ENCODE measurements at regions not wholly inside any gene's neighbourhood (a gene's known extent, or its start where the extent isn't known, plus 50 kb on each side); places are given as distances from the start of the nearest gene placed in this dataset.
A peak's percentile ranks its signal among the peaks of the same experiment; 100 is the strongest.

- DNase-seq (ENCODE audit: low read depth in 4 of 6, low spot score in 6 of 6), result no peak
- H3K4me3 ChIP-seq (ENCODE audit: low read depth, low read length), result no peak overlapping the region
- no peaks in the 10 kb centered on the region for H3K9me3 ChIP-seq (ENCODE audit: control insufficient read depth, insufficient read depth, low read length)
- no peak overlapping the region for H3K27ac ChIP-seq (ENCODE audit: low read depth, low read length)
- WGBS (ENCODE audit: insufficient coverage), result no CpG with 5 or more reads among the region's 1 CpG
- no peaks in the 10 kb centered on the region for H3K36me3 ChIP-seq (ENCODE audit: control insufficient read depth, insufficient read depth, low read length)
- no peaks in the 10 kb centered on the region for H3K4me1 ChIP-seq (ENCODE audit: control insufficient read depth, insufficient read depth, low read length)
- no peaks in the 10 kb centered on the region for H3K27me3 ChIP-seq (ENCODE audit: control insufficient read depth, insufficient read depth, low read length)
These were observed 489.0 kb upstream of the ANKRD30A start for GRCh38 chr10:36636285-36636839.

- H3K9me3 ChIP-seq (ENCODE audit: control insufficient read depth, insufficient read depth, low read length), result no peaks in the 10 kb centered on the region
- no peaks in the 10 kb centered on the region for H3K4me1 ChIP-seq (ENCODE audit: control insufficient read depth, insufficient read depth, low read length)
- no peaks in the 10 kb centered on the region for H3K27me3 ChIP-seq (ENCODE audit: control insufficient read depth, insufficient read depth, low read length)
- no peak overlapping the region for H3K4me3 ChIP-seq (ENCODE audit: low read depth, low read length)
- no peaks in the 10 kb centered on the region for H3K36me3 ChIP-seq (ENCODE audit: control insufficient read depth, insufficient read depth, low read length)
- no peak overlapping the region for H3K27ac ChIP-seq (ENCODE audit: low read depth, low read length)
- DNase-seq (ENCODE audit: low read depth in 4 of 6, low spot score in 6 of 6), result no peak
- WGBS (ENCODE audit: insufficient coverage), result no CpG with 5 or more reads among the region's 4 CpGs
These were observed 490.5 kb upstream of the ANKRD30A start for GRCh38 chr10:36634916-36635315.

- H3K4me1 ChIP-seq (ENCODE audit: control insufficient read depth, insufficient read depth, low read length), result no peaks in the 10 kb centered on the region
- H3K4me3 ChIP-seq (ENCODE audit: low read depth, low read length), result no peak overlapping the region
- 83% methylated on average over 1 of the region's 3 CpGs for WGBS (ENCODE audit: insufficient coverage)
- no peaks in the 10 kb centered on the region for H3K9me3 ChIP-seq (ENCODE audit: control insufficient read depth, insufficient read depth, low read length)
- no peaks in the 10 kb centered on the region for H3K27me3 ChIP-seq (ENCODE audit: control insufficient read depth, insufficient read depth, low read length)
- H3K27ac ChIP-seq (ENCODE audit: low read depth, low read length), result no peak overlapping the region
- no peaks in the 10 kb centered on the region for H3K36me3 ChIP-seq (ENCODE audit: control insufficient read depth, insufficient read depth, low read length)
- DNase-seq (ENCODE audit: low read depth in 4 of 6, low spot score in 6 of 6), result no peak
These were observed 495.1 kb upstream of the ANKRD30A start for GRCh38 chr10:36630267-36630666.

DNA sequence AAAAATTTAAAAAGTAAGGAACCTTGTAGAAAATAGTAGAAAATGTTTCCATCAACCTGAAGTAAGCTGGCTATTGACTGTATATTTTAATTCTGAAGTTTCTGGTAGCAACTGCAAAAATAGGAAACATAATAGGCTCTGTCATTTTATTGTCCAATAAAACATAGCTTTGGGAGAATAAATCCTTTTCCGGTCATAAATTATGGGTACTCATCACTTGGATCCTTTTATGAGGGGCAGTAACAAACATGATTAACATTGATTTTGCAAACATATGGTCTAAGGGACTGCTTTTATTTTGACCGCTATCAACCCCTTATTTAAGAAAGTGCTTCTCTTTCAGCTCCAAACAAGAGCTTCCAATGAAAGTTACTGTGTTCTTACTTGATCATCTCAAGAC lies 495.9 kb upstream of the ANKRD30A start:
- Histone ChIP-seq H3K9me3 (ENCODE audit: control insufficient read depth, insufficient read depth, low read length) (no peaks in the 10 kb centered on the region), H3K4me1 (ENCODE audit: control insufficient read depth, insufficient read depth, low read length) (no peaks in the 10 kb centered on the region), H3K27ac (ENCODE audit: low read depth, low read length) (no peak overlapping the region), H3K36me3 (ENCODE audit: control insufficient read depth, insufficient read depth, low read length) (no peaks in the 10 kb centered on the region), H3K27me3 (ENCODE audit: control insufficient read depth, insufficient read depth, low read length) (no peaks in the 10 kb centered on the region), H3K4me3 (ENCODE audit: low read depth, low read length) (no peak overlapping the region)
- no CpG with 5 or more reads among the region's 2 CpGs for WGBS (ENCODE audit: insufficient coverage)
- DNase-seq (ENCODE audit: low read depth in 4 of 6, low spot score in 6 of 6), result no peak

DNA sequence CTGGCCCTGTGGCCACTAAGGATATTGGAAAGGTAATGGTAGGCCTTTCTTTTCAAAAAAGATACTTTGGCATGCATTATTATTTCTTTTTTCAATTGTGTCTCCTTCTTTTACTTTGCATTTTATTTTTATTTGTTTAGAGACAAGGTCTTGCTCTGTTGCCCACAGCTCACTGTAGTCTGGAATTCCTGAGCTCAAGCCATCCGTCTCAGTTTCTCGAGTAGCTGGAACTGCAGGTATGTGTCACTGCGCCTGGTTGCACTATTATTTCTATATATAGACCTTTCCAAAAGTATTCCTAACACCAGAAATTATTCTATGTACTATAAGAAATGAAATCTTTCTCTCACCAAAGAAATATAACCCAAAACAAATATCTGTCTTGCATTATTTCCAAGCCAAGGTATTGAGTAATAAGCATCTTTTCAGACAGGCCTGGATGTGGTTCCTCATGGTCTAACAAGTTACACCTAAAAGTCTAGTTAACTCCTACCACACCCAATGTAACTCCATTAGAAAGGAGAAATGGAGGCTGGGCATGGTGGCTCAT lies 500.8 kb upstream of the ANKRD30A start:
- Histone ChIP-seq H3K36me3 (ENCODE audit: control insufficient read depth, insufficient read depth, low read length) (no peaks in the 10 kb centered on the region), H3K27me3 (ENCODE audit: control insufficient read depth, insufficient read depth, low read length) (no peaks in the 10 kb centered on the region), H3K27ac (ENCODE audit: low read depth, low read length) (no peak overlapping the region), H3K4me1 (ENCODE audit: control insufficient read depth, insufficient read depth, low read length) (no peaks in the 10 kb centered on the region), H3K4me3 (ENCODE audit: low read depth, low read length) (no peak overlapping the region), H3K9me3 (ENCODE audit: control insufficient read depth, insufficient read depth, low read length) (no peaks in the 10 kb centered on the region)
- WGBS (ENCODE audit: insufficient coverage), result no CpG with 5 or more reads among the region's 3 CpGs
- DNase-seq (ENCODE audit: low read depth in 4 of 6, low spot score in 6 of 6), result no peak

DNA sequence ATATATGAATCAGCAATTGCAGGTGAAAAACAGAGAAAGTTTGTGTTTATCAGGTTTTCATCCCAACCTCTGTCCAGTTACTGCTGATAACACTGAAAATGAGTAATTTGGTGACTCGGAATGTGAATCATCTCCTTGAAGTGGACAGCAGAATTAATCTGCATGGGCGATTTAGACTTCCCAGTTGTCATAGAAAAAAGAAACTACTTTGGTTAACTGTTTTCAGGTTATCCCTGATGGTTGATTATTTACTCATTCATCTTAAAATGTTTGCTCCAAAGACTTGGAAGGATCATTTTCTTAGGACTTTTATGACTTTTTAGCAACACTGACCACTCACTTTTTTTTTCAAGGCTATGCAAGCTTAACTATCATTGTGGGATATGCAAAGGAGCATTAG lies 504.1 kb upstream of the ANKRD30A start:
- Histone ChIP-seq H3K4me3 (ENCODE audit: low read depth, low read length) (no peak overlapping the region), H3K27me3 (ENCODE audit: control insufficient read depth, insufficient read depth, low read length) (no peaks in the 10 kb centered on the region), H3K36me3 (ENCODE audit: control insufficient read depth, insufficient read depth, low read length) (no peaks in the 10 kb centered on the region), H3K4me1 (ENCODE audit: control insufficient read depth, insufficient read depth, low read length) (no peaks in the 10 kb centered on the region), H3K9me3 (ENCODE audit: control insufficient read depth, insufficient read depth, low read length) (no peaks in the 10 kb centered on the region), H3K27ac (ENCODE audit: low read depth, low read length) (no peak overlapping the region)
- DNase-seq (ENCODE audit: low read depth in 4 of 6, low spot score in 6 of 6), result no peak
- WGBS (ENCODE audit: insufficient coverage), result no CpG with 5 or more reads among the region's 2 CpGs

DNA sequence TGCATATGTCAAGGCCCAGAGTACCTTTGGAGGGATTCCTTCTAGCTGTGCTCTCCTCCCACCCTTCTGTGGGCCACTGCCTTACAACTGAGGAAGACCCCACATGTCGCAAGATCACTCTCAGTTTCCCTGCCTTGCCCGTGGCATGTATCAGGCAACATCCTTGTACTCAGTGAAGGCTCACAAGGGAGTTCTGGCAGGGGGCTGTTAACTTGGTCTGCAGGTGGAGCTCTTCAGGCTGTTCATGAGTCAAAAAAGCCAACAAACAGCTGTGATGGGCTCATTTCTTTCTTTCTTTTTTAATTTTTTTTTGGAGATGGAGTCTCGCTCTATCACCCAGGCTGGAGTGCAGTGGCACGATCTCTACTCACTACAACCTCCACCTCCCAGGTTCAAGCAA lies 513.0 kb upstream of the ANKRD30A start:
- Histone ChIP-seq H3K27ac (ENCODE audit: low read depth, low read length) (no peak overlapping the region), H3K27me3 (ENCODE audit: control insufficient read depth, insufficient read depth, low read length) (no peaks in the 10 kb centered on the region), H3K4me1 (ENCODE audit: control insufficient read depth, insufficient read depth, low read length) (no peaks in the 10 kb centered on the region), H3K36me3 (ENCODE audit: control insufficient read depth, insufficient read depth, low read length) (no peaks in the 10 kb centered on the region), H3K4me3 (ENCODE audit: low read depth, low read length) (no peak overlapping the region), H3K9me3 (ENCODE audit: control insufficient read depth, insufficient read depth, low read length) (no peaks in the 10 kb centered on the region)
- no peak for DNase-seq (ENCODE audit: low read depth in 4 of 6, low spot score in 6 of 6)
- WGBS (ENCODE audit: insufficient coverage), result 72% methylated on average over 2 of the region's 4 CpGs

DNA sequence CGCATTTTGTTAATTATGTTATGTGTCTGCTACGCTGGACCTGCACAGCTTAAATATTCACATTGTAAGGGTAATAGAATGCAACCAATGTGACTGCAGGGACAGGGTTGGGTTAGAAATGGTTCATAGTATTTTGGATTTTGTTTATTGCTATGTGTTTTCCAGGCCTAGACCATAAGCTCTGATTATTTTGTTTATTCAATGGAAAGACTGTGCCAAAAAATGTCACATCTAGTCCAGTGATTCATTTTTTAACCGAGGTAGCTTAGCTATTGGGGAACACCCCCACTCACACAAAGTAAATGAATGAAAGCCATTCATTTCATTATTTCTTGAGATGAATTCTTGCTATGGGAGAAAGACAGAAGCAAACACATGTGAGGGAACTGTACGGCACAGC lies 516.5 kb upstream of the ANKRD30A start:
- peak in 1 of 6 donors; percentile 3 for DNase-seq (ENCODE audit: low read depth in 4 of 6, low spot score in 6 of 6)
- H3K27ac ChIP-seq (ENCODE audit: low read depth, low read length), result peak overlapping the region; percentile 16
- 56% methylated on average over 1 of the region's 4 CpGs for WGBS (ENCODE audit: insufficient coverage)
- H3K4me3 ChIP-seq (ENCODE audit: low read depth, low read length), result no peak overlapping the region
- H3K4me1 ChIP-seq (ENCODE audit: control insufficient read depth, insufficient read depth, low read length), result no peaks in the 10 kb centered on the region
- H3K27me3 ChIP-seq (ENCODE audit: control insufficient read depth, insufficient read depth, low read length), result no peaks in the 10 kb centered on the region
- H3K36me3 ChIP-seq (ENCODE audit: control insufficient read depth, insufficient read depth, low read length), result no peaks in the 10 kb centered on the region
- H3K9me3 ChIP-seq (ENCODE audit: control insufficient read depth, insufficient read depth, low read length), result no peaks in the 10 kb centered on the region

DNA sequence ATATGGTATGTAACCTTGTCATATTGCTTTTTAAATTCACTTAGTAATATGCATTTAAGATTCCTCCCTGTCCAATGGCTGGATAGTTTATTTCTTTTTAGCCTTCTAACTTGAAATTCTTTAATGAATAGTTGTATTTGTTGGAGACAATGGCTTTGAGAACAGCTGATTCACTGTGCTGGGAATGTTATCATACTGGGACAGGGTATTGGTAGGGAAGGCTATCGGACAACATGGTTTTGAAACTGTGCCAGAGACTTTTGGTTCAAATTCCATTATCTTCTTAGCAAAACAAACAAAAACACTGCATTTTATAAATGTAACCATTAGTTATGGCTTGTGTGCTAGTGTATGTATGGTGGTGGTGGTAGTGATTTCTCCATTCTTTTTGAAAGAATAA lies 517.1 kb upstream of the ANKRD30A start:
- no peaks in the 10 kb centered on the region for H3K36me3 ChIP-seq (ENCODE audit: control insufficient read depth, insufficient read depth, low read length)
- DNase-seq (ENCODE audit: low read depth in 4 of 6, low spot score in 6 of 6), result no peak
- no CpG with 5 or more reads among the region's 1 CpG for WGBS (ENCODE audit: insufficient coverage)
- no peak overlapping the region for H3K4me3 ChIP-seq (ENCODE audit: low read depth, low read length)
- no peaks in the 10 kb centered on the region for H3K27me3 ChIP-seq (ENCODE audit: control insufficient read depth, insufficient read depth, low read length)
- no peaks in the 10 kb centered on the region for H3K9me3 ChIP-seq (ENCODE audit: control insufficient read depth, insufficient read depth, low read length)
- H3K4me1 ChIP-seq (ENCODE audit: control insufficient read depth, insufficient read depth, low read length), result no peaks in the 10 kb centered on the region
- no peak overlapping the region for H3K27ac ChIP-seq (ENCODE audit: low read depth, low read length)

DNA sequence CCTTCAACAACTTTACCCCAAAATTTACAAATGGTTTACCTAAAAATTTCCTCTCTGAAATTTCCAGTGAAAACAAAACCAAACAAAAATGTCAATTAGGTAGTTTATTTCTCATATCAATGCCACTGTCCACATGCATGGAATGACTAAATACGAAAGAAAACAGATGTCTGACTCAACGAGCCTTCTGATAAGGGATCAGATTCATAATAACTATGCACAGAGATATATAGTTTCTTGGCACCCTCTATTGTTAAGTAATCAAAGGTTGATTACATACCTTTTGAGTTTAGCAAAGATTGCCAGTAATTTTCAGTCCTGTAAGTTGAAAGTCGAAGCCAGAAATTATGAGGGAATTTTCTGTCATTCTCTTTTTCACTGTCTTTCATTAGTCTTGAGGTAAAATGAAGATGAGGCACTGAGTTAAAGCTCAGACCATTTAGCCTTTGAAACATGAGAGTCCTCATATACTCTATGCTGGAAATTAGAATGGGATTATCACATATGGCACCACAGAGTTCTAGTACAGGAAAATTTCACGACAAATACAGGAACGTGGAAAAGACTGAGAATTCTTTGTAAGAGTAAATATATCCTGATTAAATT lies 519.1 kb upstream of the ANKRD30A start:
- WGBS (ENCODE audit: insufficient coverage), result no CpG with 5 or more reads among the region's 5 CpGs
- Histone ChIP-seq H3K9me3 (ENCODE audit: control insufficient read depth, insufficient read depth, low read length) (no peaks in the 10 kb centered on the region), H3K4me3 (ENCODE audit: low read depth, low read length) (no peak overlapping the region), H3K27me3 (ENCODE audit: control insufficient read depth, insufficient read depth, low read length) (no peaks in the 10 kb centered on the region), H3K4me1 (ENCODE audit: control insufficient read depth, insufficient read depth, low read length) (no peaks in the 10 kb centered on the region), H3K27ac (ENCODE audit: low read depth, low read length) (no peak overlapping the region), H3K36me3 (ENCODE audit: control insufficient read depth, insufficient read depth, low read length) (no peaks in the 10 kb centered on the region)
- no peak for DNase-seq (ENCODE audit: low read depth in 4 of 6, low spot score in 6 of 6)

Data from spinal cord (tissue), 9 donors.